22Rv1 (cell line): ENCODE measurements at regions not wholly inside any gene's neighbourhood (a gene's known extent, or its start where the extent isn't known, plus 50 kb on each side); places are given as distances from the start of the nearest gene placed in this dataset.

Experiments used
- CTCF ChIP-seq: fragments of 450-650 bp; IDR thresholded peaks from 2 replicates; pipeline ENCODE4 v1.5.1; 2017; ENCODE audit warnings: mild to moderate bottlenecking
- ZFX ChIP-seq: fragments of 450-650 bp; IDR thresholded peaks from 2 replicates; pipeline ENCODE4 v1.6.1; 2017; ENCODE audit warnings: antibody characterized with exemption, borderline replicate concordance

- TF ChIP-seq CTCF (no peak), ZFX (no peak)
Measured at GRCh38 chr20:30281584-30282197, 975.8 kb upstream of the DEFB115 start.
